ENCODE measurements at regions not wholly inside any gene's neighbourhood (a gene's known extent, or its start where the extent isn't known, plus 50 kb on each side); places are given as distances from the start of the nearest gene placed in this dataset.

GRCh38 chr15:62606376-62607113 lies 436.0 kb upstream of the TPM1 start:
- TF ChIP-seq CTCF (IDR thresholded peaks at IDR 0.05; ENCODE audit: low read depth, low read length) (no peak), EZH2phosphoT487 (IDR thresholded peaks at IDR 0.05; ENCODE audit: low read depth) (no peak)

Measured in OCI-LY3 (cell line).